ENCODE measurements at regions not wholly inside any gene's neighbourhood (a gene's known extent, or its start where the extent isn't known, plus 50 kb on each side); places are given as distances from the start of the nearest gene placed in this dataset.
"Not testable (repeated sequence)": the region's sequence is repeated elsewhere in the genome, so short reads cannot be mapped to it uniquely, and the experiment has no call there.

- DNase-seq (ENCODE audit: low spot score in 2 of 2): peak in 1 of 2 donors; percentile 69
- no peak for TF ChIP-seq CTCF (IDR thresholded peaks at IDR 0.05)
- 89 to 92% methylated on average over 6 of the region's 6 CpGs for WGBS, 2 donors
- no peak overlapping the region for H3K4me3 ChIP-seq (ENCODE audit: low read depth, poor library complexity, severe bottlenecking)
- intact Hi-C loops (cut with DNase I; ENCODE audit: low total_unique reads): no loop called here
Measured at GRCh38 chr5:179404321-179405053, 59.2 kb upstream of the ADAMTS2 start.

GRCh38 chr5:179403426-179404147 is 58.3 kb upstream of the ADAMTS2 start:
- DNase-seq (ENCODE audit: low spot score in 2 of 2): peak in 1 of 2 donors; percentile 77
- intact Hi-C loops (cut with DNase I; ENCODE audit: low total_unique reads): no loop called here
- TF ChIP-seq POLR2A (IDR thresholded peaks at IDR 0.05) (no peak), CTCF (IDR thresholded peaks at IDR 0.05) (no peak)
- H3K4me3 ChIP-seq (ENCODE audit: low read depth, poor library complexity, severe bottlenecking): no peak overlapping the region
- 74 to 86% methylated on average over 6 of the region's 6 CpGs for WGBS, 2 donors

GRCh38 chr5:179400435-179400834 is 55.2 kb upstream of the ADAMTS2 start:
- H3K4me3 ChIP-seq (ENCODE audit: low read depth, poor library complexity, severe bottlenecking); intact Hi-C loops (cut with DNase I; ENCODE audit: low total_unique reads): not testable (repeated sequence)
- WGBS, 2 donors: 89 to 91% methylated on average over 2 of the region's 2 CpGs
- peak in 1 of 2 donors; percentile 34 for DNase-seq (ENCODE audit: low spot score in 2 of 2)

- 51 to 57% methylated on average over 3 of the region's 3 CpGs for WGBS, 2 donors
- H3K4me3 ChIP-seq (ENCODE audit: low read depth, poor library complexity, severe bottlenecking): no peak overlapping the region
- peak in 1 of 2 donors; percentile 34 for DNase-seq (ENCODE audit: low spot score in 2 of 2)
- intact Hi-C loops (cut with DNase I; ENCODE audit: low total_unique reads): no loop called here
- TF ChIP-seq CTCF (IDR thresholded peaks at IDR 0.05): no peak
- no peak for TF ChIP-seq POLR2A (IDR thresholded peaks at IDR 0.05)
Measured at GRCh38 chr5:179400020-179400419, 54.8 kb upstream of the ADAMTS2 start.

GRCh38 chr5:179399327-179399726 is 54.1 kb upstream of the ADAMTS2 start:
- H3K4me3 ChIP-seq (ENCODE audit: low read depth, poor library complexity, severe bottlenecking); intact Hi-C loops (cut with DNase I; ENCODE audit: low total_unique reads): not testable (repeated sequence)
- 90 to 98% methylated on average over 2 of the region's 2 CpGs for WGBS, 2 donors
- peak in 1 of 2 donors; percentile 10 for DNase-seq (ENCODE audit: low spot score in 2 of 2)

- no peak overlapping the region for H3K4me3 ChIP-seq (ENCODE audit: low read depth, poor library complexity, severe bottlenecking)
- TF ChIP-seq CTCF (IDR thresholded peaks at IDR 0.05): no peak
- TF ChIP-seq POLR2A (IDR thresholded peaks at IDR 0.05): no peak
- DNase-seq (ENCODE audit: low spot score in 2 of 2): no peak
- intact Hi-C loops (cut with DNase I; ENCODE audit: low total_unique reads): no loop called here
- 28 to 37% methylated on average over 3 of the region's 3 CpGs for WGBS, 2 donors
Measured at GRCh38 chr5:179397516-179397915, 52.3 kb upstream of the ADAMTS2 start.

Measured in lower leg skin (tissue), 4 donors.